ENCODE measurements at regions not wholly inside any gene's neighbourhood (a gene's known extent, or its start where the extent isn't known, plus 50 kb on each side); places are given as distances from the start of the nearest gene placed in this dataset.

- H3K36me3 ChIP-seq, result no peaks in the 10 kb centered on the region
- no peak for TF ChIP-seq POLR2AphosphoS5 (IDR thresholded peaks at IDR 0.05)
- no peak for TF ChIP-seq EP300 (IDR thresholded peaks at IDR 0.05)
- no peak for TF ChIP-seq CTCF (IDR thresholded peaks at IDR 0.05)
- no peak for TF ChIP-seq POLR2A (IDR thresholded peaks at IDR 0.05)
- 79% methylated on average over 2 of the region's 2 CpGs for WGBS
- H3K9me3 ChIP-seq, result no peaks in the 10 kb centered on the region
- H3K27me3 ChIP-seq, result no peaks in the 10 kb centered on the region
- no peaks in the 10 kb centered on the region for H3K4me1 ChIP-seq
- DNase-seq (ENCODE audit: low spot score in 2 of 2), result no peak
- H3K4me3 ChIP-seq, result no peak overlapping the region
- H3K27ac ChIP-seq, result no peak overlapping the region
Measured at GRCh38 chr2:82826437-82826836, 1632.6 kb downstream of the SUCLG1 start.

- 87% methylated on average over 8 of the region's 8 CpGs for WGBS
- no peak for DNase-seq (ENCODE audit: low spot score in 2 of 2)
- Histone ChIP-seq H3K4me3 (no peak overlapping the region), H3K4me1 (no peaks in the 10 kb centered on the region), H3K27ac (no peak overlapping the region), H3K27me3 (no peaks in the 10 kb centered on the region), H3K36me3 (no peaks in the 10 kb centered on the region), H3K9me3 (no peaks in the 10 kb centered on the region)
- no peak for TF ChIP-seq POLR2AphosphoS5 (IDR thresholded peaks at IDR 0.05)
- TF ChIP-seq POLR2A (IDR thresholded peaks at IDR 0.05), result no peak
- TF ChIP-seq EP300 (IDR thresholded peaks at IDR 0.05), result no peak
- TF ChIP-seq CTCF (IDR thresholded peaks at IDR 0.05), result no peak
Measured at GRCh38 chr2:82825410-82826090, 1633.5 kb downstream of the SUCLG1 start.

- no peak overlapping the region for H3K27ac ChIP-seq
- H3K36me3 ChIP-seq, result no peaks in the 10 kb centered on the region
- peaks cover 4% of the 10 kb centered on the region for H3K9me3 ChIP-seq
- TF ChIP-seq CTCF (IDR thresholded peaks at IDR 0.05), result no peak
- no peak for TF ChIP-seq POLR2AphosphoS5 (IDR thresholded peaks at IDR 0.05)
- no peak for TF ChIP-seq EP300 (IDR thresholded peaks at IDR 0.05)
- TF ChIP-seq POLR2A (IDR thresholded peaks at IDR 0.05), result no peak
- H3K4me1 ChIP-seq, result no peaks in the 10 kb centered on the region
- no peak for DNase-seq (ENCODE audit: low spot score in 2 of 2)
- H3K27me3 ChIP-seq, result no peaks in the 10 kb centered on the region
- WGBS, result 78% methylated on average over 1 of the region's 1 CpG
- H3K4me3 ChIP-seq, result no peak overlapping the region
Measured at GRCh38 chr2:82823892-82824291, 1635.2 kb downstream of the SUCLG1 start.

GRCh38 chr2:82819951-82820350 is 1639.1 kb downstream of the SUCLG1 start:
- Histone ChIP-seq H3K27me3 (no peaks in the 10 kb centered on the region), H3K9me3 (peaks cover 4% of the 10 kb centered on the region), H3K27ac (no peak overlapping the region), H3K4me3 (no peak overlapping the region), H3K4me1 (no peaks in the 10 kb centered on the region), H3K36me3 (no peaks in the 10 kb centered on the region)
- no peak for TF ChIP-seq CTCF (IDR thresholded peaks at IDR 0.05)
- no peak for TF ChIP-seq POLR2A (IDR thresholded peaks at IDR 0.05)
- no peak for TF ChIP-seq EP300 (IDR thresholded peaks at IDR 0.05)
- no peak for TF ChIP-seq POLR2AphosphoS5 (IDR thresholded peaks at IDR 0.05)
- no peak for DNase-seq (ENCODE audit: low spot score in 2 of 2)
- WGBS, result 86% methylated on average over 10 of the region's 10 CpGs

GRCh38 chr2:82814146-82814545 is 1644.9 kb downstream of the SUCLG1 start:
- no peak for TF ChIP-seq POLR2A (IDR thresholded peaks at IDR 0.05)
- TF ChIP-seq CTCF (IDR thresholded peaks at IDR 0.05), result no peak
- TF ChIP-seq EP300 (IDR thresholded peaks at IDR 0.05), result no peak
- TF ChIP-seq POLR2AphosphoS5 (IDR thresholded peaks at IDR 0.05), result no peak
- Histone ChIP-seq H3K27me3 (no peaks in the 10 kb centered on the region), H3K27ac (no peak overlapping the region), H3K4me1 (no peaks in the 10 kb centered on the region), H3K4me3 (no peak overlapping the region), H3K36me3 (no peaks in the 10 kb centered on the region), H3K9me3 (peaks cover 5% of the 10 kb centered on the region)
- DNase-seq (ENCODE audit: low spot score in 2 of 2), result no peak
- 75% methylated on average over 1 of the region's 1 CpG for WGBS
